Sigmoid colon (tissue), 6 donors: ENCODE measurements at regions not wholly inside any gene's neighbourhood (a gene's known extent, or its start where the extent isn't known, plus 50 kb on each side); places are given as distances from the start of the nearest gene placed in this dataset.

Experiments
- DNase-seq: peaks from one replicate; pipeline ENCODE4 v3.0.0-alpha.2; 2019
- H3K27ac ChIP-seq, 4 donors: fragments of 200-600 bp; sonication (generic); one replicate each; pipeline ENCODE4 v1.5.1; 2016 to 2019; ENCODE audit warnings: mild to moderate bottlenecking in 1 of 4
- H3K27me3 ChIP-seq, 3 donors: fragments of 200-600 bp; sonication (generic); one replicate each; pipeline ENCODE4 v1.5.1; 2019; ENCODE audit warnings: mild to moderate bottlenecking in 1 of 3
- H3K36me3 ChIP-seq, 4 donors: fragments of 200-600 bp; sonication (generic); one replicate each; pipeline ENCODE4 v1.5.1; 2016 to 2019
- H3K4me1 ChIP-seq, 4 donors: fragments of 200-600 bp; sonication (generic); one replicate each; pipeline ENCODE4 v1.5.1; 2017 to 2019
- H3K4me3 ChIP-seq, 4 donors: fragments of 200-600 bp; sonication (generic); one replicate each; pipeline ENCODE4 v1.5.1; 2017 to 2019; ENCODE audit warnings: mild to moderate bottlenecking in 2 of 4, moderate library complexity in 1 of 4
- H3K9me3 ChIP-seq, 4 donors: fragments of 200-600 bp in 3 of 4; sonication (generic) in 3 of 4; one replicate each; pipeline versions ENCODE4 v1.5.1 to v1.6.1; 2013 to 2019
- EP300 ChIP-seq, 4 donors: sonication (generic); formaldehyde crosslinking; IDR thresholded peaks; one replicate each; pipeline ENCODE4 v1.6.1; 2017; ENCODE audit warnings: antibody characterized with exemption in 4 of 4
- POLR2A ChIP-seq, 2 donors: fragments of 450-650 bp; IDR thresholded peaks; one replicate each; pipeline ENCODE4 v1.6.1; 2016; ENCODE audit warnings: antibody characterized with exemption in 2 of 2, mild to moderate bottlenecking in 2 of 2, moderate library complexity in 2 of 2
- POLR2AphosphoS5 ChIP-seq, 4 donors: sonication (generic); formaldehyde crosslinking; IDR thresholded peaks; one replicate each; pipeline ENCODE4 v1.6.1; 2017; ENCODE audit warnings: antibody characterized with exemption in 4 of 4
- WGBS, 2 donors: extraction: QIAGEN DNeasy Blood & Tissue Kit; methylation state at CpG; one replicate each; pipeline ENCODE4 v1.1.7; 2013; 5-methylcytosine and 5-hydroxymethylcytosine counted together
- intact Hi-C: fragments of 100-400 bp; cut with DNase I; formaldehyde crosslinking; loops from one replicate; pipeline ENCODE4 v1.15.1; 2023
- TF ChIP-seq, protein P1 (sequence below), 4 experiments: fragments of 450-650 bp in 3 of 4; fragments of 200-600 bp in 1 of 4; IDR thresholded peaks; one replicate each; pipeline ENCODE4 v1.5.1; 2016 to 2019; ENCODE audit warnings: antibody characterized with exemption in 4 of 4, mild to moderate bottlenecking in 3 of 4, moderate library complexity in 2 of 4
- donor health status: healthy with polysubstance abuse.
- donor health status: healthy.

DNA sequence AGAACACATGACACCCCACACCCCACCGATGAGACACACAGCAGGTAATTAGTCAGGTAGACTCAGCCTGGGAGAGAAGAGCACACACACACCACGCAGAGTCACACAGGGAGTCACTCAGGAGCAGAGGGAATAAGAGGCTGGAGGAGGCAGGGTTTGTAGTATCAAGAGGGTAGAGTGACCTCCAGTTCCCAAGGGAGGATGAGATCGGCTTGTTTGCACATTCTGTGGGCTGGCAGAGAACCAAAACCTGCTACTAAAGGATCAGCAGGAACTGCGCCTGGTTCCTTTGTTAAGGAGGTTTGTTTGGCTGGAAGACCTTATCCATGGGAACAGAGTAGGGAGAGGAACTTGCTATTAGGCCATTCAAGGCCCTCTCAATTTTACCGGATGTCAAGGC, 281.4 kb upstream of the SLCO3A1 start:
- no peaks in the 10 kb centered on the region for H3K4me1 ChIP-seq
- no peaks in the 10 kb centered on the region for H3K27me3 ChIP-seq
- H3K9me3 ChIP-seq, result no peaks in the 10 kb centered on the region
- H3K27ac ChIP-seq, result no peak overlapping the region
- H3K4me3 ChIP-seq, result no peak overlapping the region
- no peaks in the 10 kb centered on the region for H3K36me3 ChIP-seq
- TF ChIP-seq POLR2AphosphoS5 (IDR thresholded peaks at IDR 0.05), result no peak
- 40 to 67% methylated on average over 5 of the region's 5 CpGs for WGBS, 2 donors
- intact Hi-C loops, result no loop called here
- no peak for DNase-seq

DNA sequence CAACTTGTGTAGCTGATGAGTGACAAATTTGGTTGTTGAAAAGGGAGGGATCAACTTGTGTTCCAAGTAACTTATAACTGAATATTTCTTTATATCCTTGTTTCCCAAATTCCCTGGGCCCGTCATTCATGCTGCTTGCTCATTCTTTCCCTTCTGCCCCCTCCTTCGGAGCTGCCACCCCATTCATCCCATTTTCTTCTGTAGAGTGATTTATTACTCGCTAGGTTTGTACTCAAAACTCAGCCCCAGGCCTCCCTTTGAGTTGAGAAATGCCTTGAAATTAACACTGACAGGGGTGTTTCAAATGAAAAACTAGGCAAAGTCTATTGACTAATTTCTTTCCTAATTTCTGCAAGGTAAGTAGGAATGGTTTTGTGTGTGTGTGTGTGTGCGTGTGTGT, 277.4 kb upstream of the SLCO3A1 start:
- Histone ChIP-seq H3K9me3 (no peaks in the 10 kb centered on the region), H3K27ac (no peak overlapping the region), H3K4me3 (no peak overlapping the region), H3K36me3 (no peaks in the 10 kb centered on the region), H3K4me1 (no peaks in the 10 kb centered on the region), H3K27me3 (no peaks in the 10 kb centered on the region)
- 88 to 91% methylated on average over 4 of the region's 4 CpGs for WGBS, 2 donors
- TF ChIP-seq EP300 (IDR thresholded peaks at IDR 0.05), result no peak
- TF ChIP-seq POLR2AphosphoS5 (IDR thresholded peaks at IDR 0.05), result no peak
- TF ChIP-seq, protein P1, sequence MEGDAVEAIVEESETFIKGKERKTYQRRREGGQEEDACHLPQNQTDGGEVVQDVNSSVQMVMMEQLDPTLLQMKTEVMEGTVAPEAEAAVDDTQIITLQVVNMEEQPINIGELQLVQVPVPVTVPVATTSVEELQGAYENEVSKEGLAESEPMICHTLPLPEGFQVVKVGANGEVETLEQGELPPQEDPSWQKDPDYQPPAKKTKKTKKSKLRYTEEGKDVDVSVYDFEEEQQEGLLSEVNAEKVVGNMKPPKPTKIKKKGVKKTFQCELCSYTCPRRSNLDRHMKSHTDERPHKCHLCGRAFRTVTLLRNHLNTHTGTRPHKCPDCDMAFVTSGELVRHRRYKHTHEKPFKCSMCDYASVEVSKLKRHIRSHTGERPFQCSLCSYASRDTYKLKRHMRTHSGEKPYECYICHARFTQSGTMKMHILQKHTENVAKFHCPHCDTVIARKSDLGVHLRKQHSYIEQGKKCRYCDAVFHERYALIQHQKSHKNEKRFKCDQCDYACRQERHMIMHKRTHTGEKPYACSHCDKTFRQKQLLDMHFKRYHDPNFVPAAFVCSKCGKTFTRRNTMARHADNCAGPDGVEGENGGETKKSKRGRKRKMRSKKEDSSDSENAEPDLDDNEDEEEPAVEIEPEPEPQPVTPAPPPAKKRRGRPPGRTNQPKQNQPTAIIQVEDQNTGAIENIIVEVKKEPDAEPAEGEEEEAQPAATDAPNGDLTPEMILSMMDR (IDR thresholded peaks at IDR 0.05), result no peak
- no peak for TF ChIP-seq POLR2A (IDR thresholded peaks at IDR 0.05)
- no peak for DNase-seq
- intact Hi-C loops, result no loop called here

DNA sequence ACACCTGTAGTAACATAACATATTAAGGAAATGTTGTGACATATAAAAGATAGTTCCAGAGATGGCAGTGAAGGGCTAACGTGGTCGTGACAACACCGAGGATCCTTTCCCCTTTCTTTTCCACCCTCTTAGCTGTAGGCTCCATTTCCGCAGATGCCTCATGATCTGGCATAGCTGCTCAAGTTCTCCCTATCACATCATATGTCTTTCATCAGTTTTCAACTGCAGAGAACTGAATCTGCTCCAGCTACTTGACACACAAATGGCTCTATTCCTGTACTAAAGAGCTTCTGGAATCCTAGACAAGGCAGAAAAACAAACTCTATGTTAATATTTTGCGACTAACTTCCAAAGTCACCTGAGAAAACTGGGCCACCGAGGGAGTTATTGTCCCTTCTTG, 275.0 kb upstream of the SLCO3A1 start:
- intact Hi-C loops, result no loop called here
- H3K27ac ChIP-seq, result no peak overlapping the region
- H3K4me3 ChIP-seq, result no peak overlapping the region
- H3K36me3 ChIP-seq, result no peaks in the 10 kb centered on the region
- H3K9me3 ChIP-seq, result no peaks in the 10 kb centered on the region
- TF ChIP-seq POLR2A (IDR thresholded peaks at IDR 0.05) (no peak), EP300 (IDR thresholded peaks at IDR 0.05) (no peak), POLR2AphosphoS5 (IDR thresholded peaks at IDR 0.05) (no peak)
- TF ChIP-seq, protein P1 (IDR thresholded peaks at IDR 0.05), result no peak
- 77 to 81% methylated on average over 6 of the region's 6 CpGs for WGBS, 2 donors
- H3K27me3 ChIP-seq, result no peaks in the 10 kb centered on the region
- no peak for DNase-seq
- no peaks in the 10 kb centered on the region for H3K4me1 ChIP-seq

DNA sequence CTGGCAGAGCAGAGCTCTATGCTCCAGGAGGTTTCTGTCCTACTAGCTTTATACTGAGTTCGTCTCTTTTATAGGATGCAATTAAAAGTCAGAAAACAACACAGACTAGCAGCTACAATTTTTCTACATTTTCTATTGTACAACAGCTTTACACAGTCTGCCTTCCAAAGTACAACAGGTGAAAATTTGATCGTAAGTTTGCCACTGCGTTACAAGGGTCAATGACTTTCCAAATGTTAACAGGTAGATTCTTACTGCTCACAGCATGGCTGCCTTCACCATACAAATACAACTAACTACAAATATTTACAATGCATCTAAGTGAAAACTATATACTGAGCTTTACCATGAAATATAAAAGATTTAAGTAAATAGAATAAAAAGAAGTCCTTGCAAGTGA, 268.6 kb upstream of the SLCO3A1 start:
- intact Hi-C loops, result no loop called here
- DNase-seq, result no peak
- WGBS, 2 donors, result 26 to 81% methylated on average over 3 of the region's 3 CpGs
- no peaks in the 10 kb centered on the region for H3K4me1 ChIP-seq
- no peaks in the 10 kb centered on the region for H3K36me3 ChIP-seq
- no peak overlapping the region for H3K4me3 ChIP-seq
- TF ChIP-seq EP300 (IDR thresholded peaks at IDR 0.05) (no peak), POLR2AphosphoS5 (IDR thresholded peaks at IDR 0.05) (no peak), POLR2A (IDR thresholded peaks at IDR 0.05) (no peak)
- TF ChIP-seq, protein P1 (IDR thresholded peaks at IDR 0.05), result no peak
- H3K9me3 ChIP-seq, result no peaks in the 10 kb centered on the region
- no peaks in the 10 kb centered on the region for H3K27me3 ChIP-seq
- H3K27ac ChIP-seq, result no peak overlapping the region

DNA sequence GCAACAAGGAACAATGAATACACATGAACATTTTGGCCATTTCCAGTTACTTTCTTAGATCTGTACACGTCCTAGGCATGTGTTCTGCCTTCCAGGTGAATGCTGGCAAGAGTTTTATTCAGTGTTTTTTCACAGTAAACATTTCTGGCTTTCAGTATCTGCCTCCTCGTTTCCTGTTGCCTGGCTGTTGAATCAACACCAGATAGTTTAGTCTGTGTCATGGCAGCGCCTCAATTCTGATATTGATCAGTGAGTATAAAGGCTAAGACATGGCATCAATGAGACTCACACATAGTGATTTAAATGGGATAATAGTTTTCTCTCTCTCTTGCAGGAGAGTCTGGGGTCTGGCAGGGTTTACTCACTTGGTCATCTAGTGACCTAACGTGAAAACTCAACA, 266.9 kb upstream of the SLCO3A1 start:
- WGBS, 2 donors, result 69 to 76% methylated on average over 4 of the region's 4 CpGs
- Histone ChIP-seq H3K4me1 (no peaks in the 10 kb centered on the region), H3K9me3 (no peaks in the 10 kb centered on the region), H3K4me3 (no peak overlapping the region), H3K36me3 (no peaks in the 10 kb centered on the region), H3K27me3 (no peaks in the 10 kb centered on the region), H3K27ac (no peak overlapping the region)
- DNase-seq, result no peak
- TF ChIP-seq EP300 (IDR thresholded peaks at IDR 0.05) (no peak), POLR2A (IDR thresholded peaks at IDR 0.05) (no peak), POLR2AphosphoS5 (IDR thresholded peaks at IDR 0.05) (no peak)
- TF ChIP-seq, protein P1 (IDR thresholded peaks at IDR 0.05), result no peak
- intact Hi-C loops, result no loop called here
